ENCODE measurements at regions not wholly inside any gene's neighbourhood (a gene's known extent, or its start where the extent isn't known, plus 50 kb on each side); places are given as distances from the start of the nearest gene placed in this dataset.

GRCh38 chr11:11083441-11083840 lies 225.6 kb upstream of the ZBED5 start:
- no peak for TF ChIP-seq CEBPB (IDR thresholded peaks at IDR 0.05)
- no peak for TF ChIP-seq EGR1 (IDR thresholded peaks at IDR 0.05)
- no peak for TF ChIP-seq TCF12 (IDR thresholded peaks at IDR 0.05; ENCODE audit: low read depth)
- TF ChIP-seq RAD21 (IDR thresholded peaks at IDR 0.05; ENCODE audit: low read depth): no peak
- TF ChIP-seq FOXM1 (IDR thresholded peaks at IDR 0.05; ENCODE audit: borderline replicate concordance, low read depth): no peak
- TF ChIP-seq, protein P1, sequence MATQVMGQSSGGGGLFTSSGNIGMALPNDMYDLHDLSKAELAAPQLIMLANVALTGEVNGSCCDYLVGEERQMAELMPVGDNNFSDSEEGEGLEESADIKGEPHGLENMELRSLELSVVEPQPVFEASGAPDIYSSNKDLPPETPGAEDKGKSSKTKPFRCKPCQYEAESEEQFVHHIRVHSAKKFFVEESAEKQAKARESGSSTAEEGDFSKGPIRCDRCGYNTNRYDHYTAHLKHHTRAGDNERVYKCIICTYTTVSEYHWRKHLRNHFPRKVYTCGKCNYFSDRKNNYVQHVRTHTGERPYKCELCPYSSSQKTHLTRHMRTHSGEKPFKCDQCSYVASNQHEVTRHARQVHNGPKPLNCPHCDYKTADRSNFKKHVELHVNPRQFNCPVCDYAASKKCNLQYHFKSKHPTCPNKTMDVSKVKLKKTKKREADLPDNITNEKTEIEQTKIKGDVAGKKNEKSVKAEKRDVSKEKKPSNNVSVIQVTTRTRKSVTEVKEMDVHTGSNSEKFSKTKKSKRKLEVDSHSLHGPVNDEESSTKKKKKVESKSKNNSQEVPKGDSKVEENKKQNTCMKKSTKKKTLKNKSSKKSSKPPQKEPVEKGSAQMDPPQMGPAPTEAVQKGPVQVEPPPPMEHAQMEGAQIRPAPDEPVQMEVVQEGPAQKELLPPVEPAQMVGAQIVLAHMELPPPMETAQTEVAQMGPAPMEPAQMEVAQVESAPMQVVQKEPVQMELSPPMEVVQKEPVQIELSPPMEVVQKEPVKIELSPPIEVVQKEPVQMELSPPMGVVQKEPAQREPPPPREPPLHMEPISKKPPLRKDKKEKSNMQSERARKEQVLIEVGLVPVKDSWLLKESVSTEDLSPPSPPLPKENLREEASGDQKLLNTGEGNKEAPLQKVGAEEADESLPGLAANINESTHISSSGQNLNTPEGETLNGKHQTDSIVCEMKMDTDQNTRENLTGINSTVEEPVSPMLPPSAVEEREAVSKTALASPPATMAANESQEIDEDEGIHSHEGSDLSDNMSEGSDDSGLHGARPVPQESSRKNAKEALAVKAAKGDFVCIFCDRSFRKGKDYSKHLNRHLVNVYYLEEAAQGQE (IDR thresholded peaks at IDR 0.05; ENCODE audit: low read depth): no peak
- no peak for TF ChIP-seq YY1 (IDR thresholded peaks at IDR 0.05; ENCODE audit: low read depth)
- TF ChIP-seq TEAD4 (IDR thresholded peaks at IDR 0.05): no peak
- TF ChIP-seq, protein P2, sequence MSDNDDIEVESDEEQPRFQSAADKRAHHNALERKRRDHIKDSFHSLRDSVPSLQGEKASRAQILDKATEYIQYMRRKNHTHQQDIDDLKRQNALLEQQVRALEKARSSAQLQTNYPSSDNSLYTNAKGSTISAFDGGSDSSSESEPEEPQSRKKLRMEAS (IDR thresholded peaks at IDR 0.05): no peak
- TF ChIP-seq TAF1 (IDR thresholded peaks at IDR 0.05; ENCODE audit: low read depth): no peak
- TF ChIP-seq EP300 (IDR thresholded peaks at IDR 0.05; ENCODE audit: borderline replicate concordance): no peak
- no peak for TF ChIP-seq ZBTB7A (IDR thresholded peaks at IDR 0.05; ENCODE audit: low read depth)

DNA sequence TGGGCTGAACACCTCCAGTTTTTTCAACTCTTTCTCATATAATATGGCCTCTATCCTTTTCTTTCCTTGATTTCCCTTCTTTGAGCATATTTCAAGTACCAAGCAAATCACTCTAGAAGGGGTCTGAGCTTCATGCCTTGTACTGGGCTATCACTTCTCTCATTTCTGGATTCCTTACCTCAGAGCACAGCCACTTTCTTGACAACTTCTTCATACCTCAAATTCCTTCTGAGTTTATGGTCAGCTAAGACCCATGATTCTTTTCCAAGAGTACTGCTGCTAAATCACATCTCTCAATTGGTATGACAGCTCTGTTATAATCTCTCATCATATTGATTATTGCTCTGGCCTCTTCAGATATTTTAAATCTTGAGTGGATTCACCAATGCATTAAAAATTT lies 224.8 kb upstream of the ZBED5 start:
- TF ChIP-seq YY1 (IDR thresholded peaks at IDR 0.05; ENCODE audit: low read depth) (no peak), RAD21 (IDR thresholded peaks at IDR 0.05; ENCODE audit: low read depth) (no peak), CREB1 (IDR thresholded peaks at IDR 0.05; ENCODE audit: low read depth) (no peak), TAF1 (IDR thresholded peaks at IDR 0.05; ENCODE audit: low read depth) (no peak), CEBPB (IDR thresholded peaks at IDR 0.05) (no peak), TCF12 (IDR thresholded peaks at IDR 0.05; ENCODE audit: low read depth) (no peak), EP300 (IDR thresholded peaks at IDR 0.05; ENCODE audit: borderline replicate concordance) (no peak), NFIC (IDR thresholded peaks at IDR 0.05) (no peak), TEAD4 (IDR thresholded peaks at IDR 0.05) (no peak), ZBTB7A (IDR thresholded peaks at IDR 0.05; ENCODE audit: low read depth) (no peak), EGR1 (IDR thresholded peaks at IDR 0.05) (no peak), FOXM1 (IDR thresholded peaks at IDR 0.05; ENCODE audit: borderline replicate concordance, low read depth) (no peak)
- TF ChIP-seq, protein P3, sequence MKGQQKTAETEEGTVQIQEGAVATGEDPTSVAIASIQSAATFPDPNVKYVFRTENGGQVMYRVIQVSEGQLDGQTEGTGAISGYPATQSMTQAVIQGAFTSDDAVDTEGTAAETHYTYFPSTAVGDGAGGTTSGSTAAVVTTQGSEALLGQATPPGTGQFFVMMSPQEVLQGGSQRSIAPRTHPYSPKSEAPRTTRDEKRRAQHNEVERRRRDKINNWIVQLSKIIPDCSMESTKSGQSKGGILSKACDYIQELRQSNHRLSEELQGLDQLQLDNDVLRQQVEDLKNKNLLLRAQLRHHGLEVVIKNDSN (IDR thresholded peaks at IDR 0.05): no peak
- TF ChIP-seq, protein P1 (IDR thresholded peaks at IDR 0.05; ENCODE audit: low read depth): no peak
- TF ChIP-seq, protein P2 (IDR thresholded peaks at IDR 0.05): no peak

GRCh38 chr11:11081776-11082175 lies 223.9 kb upstream of the ZBED5 start:
- TF ChIP-seq, protein P2 (IDR thresholded peaks at IDR 0.05): no peak
- TF ChIP-seq CREB1 (IDR thresholded peaks at IDR 0.05; ENCODE audit: low read depth) (no peak), TAF1 (IDR thresholded peaks at IDR 0.05; ENCODE audit: low read depth) (no peak), TCF12 (IDR thresholded peaks at IDR 0.05; ENCODE audit: low read depth) (no peak), ZBTB7A (IDR thresholded peaks at IDR 0.05; ENCODE audit: low read depth) (no peak), RAD21 (IDR thresholded peaks at IDR 0.05; ENCODE audit: low read depth) (no peak), EP300 (IDR thresholded peaks at IDR 0.05; ENCODE audit: borderline replicate concordance) (no peak), TEAD4 (IDR thresholded peaks at IDR 0.05) (no peak), EGR1 (IDR thresholded peaks at IDR 0.05) (no peak), YY1 (IDR thresholded peaks at IDR 0.05; ENCODE audit: low read depth) (no peak)
- TF ChIP-seq, protein P1 (IDR thresholded peaks at IDR 0.05; ENCODE audit: low read depth): no peak

DNA sequence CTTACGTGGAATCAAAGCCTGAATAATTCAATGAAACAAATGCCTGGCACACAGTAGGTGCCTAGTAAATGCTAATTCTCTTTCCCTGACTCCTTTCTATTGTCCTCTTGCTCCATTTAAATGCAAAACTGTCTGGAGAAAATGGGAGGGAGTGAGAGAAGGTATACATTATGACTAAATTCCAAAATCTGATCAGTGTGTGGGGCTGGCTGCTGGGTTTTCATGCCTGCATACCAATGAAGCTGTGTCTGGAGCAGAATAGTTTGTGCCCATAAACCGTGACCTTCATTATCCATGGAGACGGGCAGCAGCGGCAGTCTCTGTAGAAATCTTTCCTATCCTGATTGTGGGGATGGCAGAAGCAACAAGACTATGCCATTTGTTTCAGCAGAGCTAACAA lies 223.4 kb upstream of the ZBED5 start:
- TF ChIP-seq FOXM1 (IDR thresholded peaks at IDR 0.05; ENCODE audit: borderline replicate concordance, low read depth) (no peak), TEAD4 (IDR thresholded peaks at IDR 0.05) (peak; percentile 57), EP300 (IDR thresholded peaks at IDR 0.05; ENCODE audit: borderline replicate concordance) (0 out of 2 replicates have a peak, but pooled peaks have one; percentile 10), CEBPB (IDR thresholded peaks at IDR 0.05) (no peak), TAF1 (IDR thresholded peaks at IDR 0.05; ENCODE audit: low read depth) (no peak), RAD21 (IDR thresholded peaks at IDR 0.05; ENCODE audit: low read depth) (no peak), CREB1 (IDR thresholded peaks at IDR 0.05; ENCODE audit: low read depth) (no peak)
- TF ChIP-seq, protein P1 (IDR thresholded peaks at IDR 0.05; ENCODE audit: low read depth): no peak

Data from Ishikawa (cell line).